MM.1S (cell line): ENCODE measurements at regions not wholly inside any gene's neighbourhood (a gene's known extent, or its start where the extent isn't known, plus 50 kb on each side); places are given as distances from the start of the nearest gene placed in this dataset.

ENCODE experiments used
- DNase-seq: peaks from one replicate; pipeline ENCODE4 v3.0.0-alpha.2; 2015
- H2AFZ ChIP-seq: fragments of 300-600 bp; sonication (generic); 2 replicates; pipeline ENCODE4 v1.6.0; 2016; ENCODE audit warnings: antibody characterized with exemption, low read length
- H3F3A ChIP-seq: fragments of 300-600 bp; sonication (generic); 2 replicates; pipeline ENCODE4 v1.6.1; 2016; ENCODE audit warnings: mild to moderate bottlenecking, antibody characterized with exemption, low read length, moderate library complexity, mixed read lengths; ENCODE audit not compliant: insufficient read depth
- H3K27ac ChIP-seq: fragments of 300-600 bp; sonication (generic); 2 replicates; pipeline ENCODE4 v1.5.1; 2016; ENCODE audit warnings: mild to moderate bottlenecking, low read length
- H3K27me3 ChIP-seq: fragments of 300-600 bp; sonication (generic); replicated peaks from 2 replicates; pipeline ENCODE4 v1.6.0; 2016; ENCODE audit warnings: low read length; ENCODE audit not compliant: insufficient read depth
- H3K36me3 ChIP-seq: fragments of 300-600 bp; sonication (generic); replicated peaks from 2 replicates; pipeline ENCODE4 v1.6.1; 2016; ENCODE audit warnings: mild to moderate bottlenecking, low read length, mixed read lengths; ENCODE audit not compliant: insufficient read depth
- H3K4me1 ChIP-seq: fragments of 300-600 bp; sonication (generic); 2 replicates; pipeline ENCODE4 v1.6.1; 2016; ENCODE audit warnings: low read length, mixed read lengths
- H3K4me2 ChIP-seq: fragments of 300-600 bp; sonication (generic); 2 replicates; pipeline ENCODE4 v1.6.0; 2016; ENCODE audit warnings: low read depth, low read length
- H3K4me3 ChIP-seq: fragments of 300-600 bp; sonication (generic); 2 replicates; pipeline ENCODE4 v1.5.1; 2016; ENCODE audit warnings: low read length, mixed read lengths
- H3K79me2 ChIP-seq: fragments of 300-600 bp; sonication (generic); 2 replicates; pipeline ENCODE4 v1.6.1; 2016; ENCODE audit warnings: mixed run types, low read length, mixed read lengths
- H3K9ac ChIP-seq: fragments of 300-600 bp; sonication (generic); 2 replicates; pipeline ENCODE4 v1.6.1; 2016; ENCODE audit warnings: low read length, mixed read lengths
- H3K9me2 ChIP-seq: fragments of 300-600 bp; sonication (generic); replicated peaks from 2 replicates; pipeline ENCODE4 v1.6.1; 2016; ENCODE audit warnings: mild to moderate bottlenecking, low read length, mixed read lengths; ENCODE audit not compliant: insufficient read depth
- H3K9me3 ChIP-seq: fragments of 300-600 bp; sonication (generic); replicated peaks from 2 replicates; pipeline ENCODE4 v1.6.1; 2016; ENCODE audit warnings: mild to moderate bottlenecking, low read length, mixed read lengths; ENCODE audit not compliant: insufficient read depth
- H4K20me1 ChIP-seq: fragments of 300-600 bp; sonication (generic); 2 replicates; pipeline ENCODE4 v1.6.1; 2016; ENCODE audit warnings: mild to moderate bottlenecking, low read length, moderate library complexity, mixed read lengths; ENCODE audit not compliant: insufficient read depth
- EZH2 ChIP-seq: fragments of 300-600 bp; sonication (generic); optimal IDR thresholded peaks from 2 replicates; pipeline ENCODE3; 2017; ENCODE audit warnings: low read depth, mild to moderate bottlenecking, antibody characterized with exemption, low read length, mixed read lengths
- EZH2phosphoT487 ChIP-seq: fragments of 300-600 bp; sonication (generic); IDR thresholded peaks from 2 replicates; pipeline ENCODE4 v1.6.1; 2018; ENCODE audit warnings: antibody characterized with exemption, low read length
- TF ChIP-seq, protein P1 (sequence below): fragments of 300-600 bp; sonication (generic); IDR thresholded peaks from 2 replicates; pipeline ENCODE4 v1.5.1; 2016; ENCODE audit warnings: antibody characterized with exemption, low read length, mixed read lengths

DNA sequence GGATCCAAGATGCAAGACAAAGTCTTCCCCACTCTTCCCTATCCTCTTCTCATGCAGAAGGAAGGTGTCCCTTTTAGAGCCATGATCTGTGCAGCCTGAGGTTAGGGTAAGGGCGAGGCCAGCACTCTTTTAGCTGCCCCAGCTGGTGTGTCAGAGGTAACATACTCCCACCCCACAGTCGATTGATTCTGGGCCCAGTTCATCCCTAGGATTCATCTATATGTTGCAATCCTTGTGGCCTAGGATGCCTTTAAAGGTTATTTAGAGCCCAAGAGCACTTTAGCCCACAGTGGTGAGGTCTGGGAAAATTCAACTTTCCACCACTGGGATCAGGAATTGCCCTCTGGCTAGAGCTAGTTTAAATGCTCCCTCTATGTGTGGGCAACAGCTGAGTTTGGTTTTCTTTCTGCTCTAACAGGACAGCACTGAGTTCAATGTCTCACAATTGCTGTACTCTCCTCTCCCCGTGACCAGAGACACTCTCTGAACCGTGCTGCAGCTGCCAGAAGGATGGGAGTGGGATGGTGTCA, 201.3 kb upstream of the SERP2 start:
- Histone ChIP-seq H3K9me2 (no peaks in the 10 kb centered on the region), H4K20me1 (no peaks in the 10 kb centered on the region), H3K9me3 (no peaks in the 10 kb centered on the region), H3K4me1 (no peaks in the 10 kb centered on the region), H3K79me2 (no peaks in the 10 kb centered on the region), H2AFZ (no peak overlapping the region), H3F3A (no peaks in the 10 kb centered on the region), H3K27ac (no peak overlapping the region), H3K4me3 (no peak overlapping the region), H3K4me2 (no peak overlapping the region), H3K27me3 (no peaks in the 10 kb centered on the region), H3K36me3 (no peaks in the 10 kb centered on the region), H3K9ac (no peak overlapping the region)
- DNase-seq: no peak
- TF ChIP-seq EZH2phosphoT487: no peak
- TF ChIP-seq EZH2: no peak
- TF ChIP-seq, protein P1, sequence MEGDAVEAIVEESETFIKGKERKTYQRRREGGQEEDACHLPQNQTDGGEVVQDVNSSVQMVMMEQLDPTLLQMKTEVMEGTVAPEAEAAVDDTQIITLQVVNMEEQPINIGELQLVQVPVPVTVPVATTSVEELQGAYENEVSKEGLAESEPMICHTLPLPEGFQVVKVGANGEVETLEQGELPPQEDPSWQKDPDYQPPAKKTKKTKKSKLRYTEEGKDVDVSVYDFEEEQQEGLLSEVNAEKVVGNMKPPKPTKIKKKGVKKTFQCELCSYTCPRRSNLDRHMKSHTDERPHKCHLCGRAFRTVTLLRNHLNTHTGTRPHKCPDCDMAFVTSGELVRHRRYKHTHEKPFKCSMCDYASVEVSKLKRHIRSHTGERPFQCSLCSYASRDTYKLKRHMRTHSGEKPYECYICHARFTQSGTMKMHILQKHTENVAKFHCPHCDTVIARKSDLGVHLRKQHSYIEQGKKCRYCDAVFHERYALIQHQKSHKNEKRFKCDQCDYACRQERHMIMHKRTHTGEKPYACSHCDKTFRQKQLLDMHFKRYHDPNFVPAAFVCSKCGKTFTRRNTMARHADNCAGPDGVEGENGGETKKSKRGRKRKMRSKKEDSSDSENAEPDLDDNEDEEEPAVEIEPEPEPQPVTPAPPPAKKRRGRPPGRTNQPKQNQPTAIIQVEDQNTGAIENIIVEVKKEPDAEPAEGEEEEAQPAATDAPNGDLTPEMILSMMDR: no peak

DNA sequence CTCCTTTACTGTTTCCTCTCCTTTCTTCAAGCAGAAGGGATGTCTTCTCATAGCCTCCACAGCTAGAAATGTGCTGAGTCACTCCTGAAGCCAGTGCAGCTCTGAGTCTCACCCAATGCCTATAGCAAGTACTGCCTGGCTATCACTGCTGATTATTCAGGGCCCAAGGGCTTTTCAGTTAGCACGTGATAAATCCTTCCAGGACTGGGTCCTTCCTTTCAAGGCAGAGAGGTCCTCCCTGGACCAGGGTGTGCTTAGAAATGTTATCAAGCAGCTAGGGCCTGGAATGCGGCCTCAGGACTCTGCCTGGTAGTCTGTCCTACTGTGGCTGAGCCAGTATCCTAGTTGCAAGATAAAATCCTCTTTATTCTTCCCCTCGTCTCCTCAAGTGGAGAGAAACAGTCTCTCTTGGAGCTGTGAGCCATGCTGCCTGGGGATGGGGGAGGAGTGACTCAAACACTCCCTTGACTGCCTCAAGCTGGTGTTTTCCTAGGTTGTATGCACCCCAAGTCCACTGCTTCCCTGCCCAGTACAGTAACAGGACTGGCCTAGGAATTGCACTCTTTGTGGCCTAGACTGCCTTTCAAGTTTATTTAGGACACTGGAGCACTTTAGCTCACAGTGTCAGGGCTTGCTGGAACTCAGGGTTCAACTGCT, 198.7 kb upstream of the SERP2 start:
- H3K4me1 ChIP-seq: no peaks in the 10 kb centered on the region
- no peak overlapping the region for H3K4me2 ChIP-seq
- no peaks in the 10 kb centered on the region for H4K20me1 ChIP-seq
- H3K9me3 ChIP-seq: no peaks in the 10 kb centered on the region
- no peaks in the 10 kb centered on the region for H3K27me3 ChIP-seq
- no peaks in the 10 kb centered on the region for H3K36me3 ChIP-seq
- no peaks in the 10 kb centered on the region for H3K9me2 ChIP-seq
- no peaks in the 10 kb centered on the region for H3F3A ChIP-seq
- H3K79me2 ChIP-seq: no peaks in the 10 kb centered on the region
- no peak overlapping the region for H3K4me3 ChIP-seq
- no peak for DNase-seq
- no peak overlapping the region for H3K27ac ChIP-seq
- no peak for TF ChIP-seq EZH2
- TF ChIP-seq, protein P1: no peak
- no peak overlapping the region for H2AFZ ChIP-seq
- no peak overlapping the region for H3K9ac ChIP-seq

DNA sequence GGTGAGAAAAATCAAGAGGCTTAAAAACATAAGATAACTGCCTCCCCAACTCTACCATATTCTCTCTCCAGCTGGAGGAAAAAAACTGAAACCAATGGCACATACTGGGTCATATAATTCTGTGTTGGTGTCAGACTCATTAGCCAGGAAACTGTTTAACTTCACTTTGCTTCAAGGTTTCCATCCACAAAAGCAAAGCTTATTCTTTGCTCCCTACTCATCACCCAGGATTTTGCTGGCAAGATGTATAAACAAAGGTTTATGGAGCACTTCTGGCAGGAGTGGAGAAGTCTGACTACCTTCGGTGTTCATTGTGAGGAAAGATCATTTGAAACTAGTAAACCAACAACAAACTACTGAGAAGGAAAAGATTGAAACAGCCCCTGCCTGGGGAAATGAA, 197.5 kb upstream of the SERP2 start:
- no peaks in the 10 kb centered on the region for H3K9me3 ChIP-seq
- no peak for DNase-seq
- no peaks in the 10 kb centered on the region for H3K9me2 ChIP-seq
- H3K4me3 ChIP-seq: no peak overlapping the region
- no peak overlapping the region for H3K9ac ChIP-seq
- H3K4me2 ChIP-seq: no peak overlapping the region
- H3F3A ChIP-seq: no peaks in the 10 kb centered on the region
- no peaks in the 10 kb centered on the region for H3K79me2 ChIP-seq
- H3K4me1 ChIP-seq: no peaks in the 10 kb centered on the region
- no peak overlapping the region for H3K27ac ChIP-seq
- H3K27me3 ChIP-seq: no peaks in the 10 kb centered on the region
- no peaks in the 10 kb centered on the region for H3K36me3 ChIP-seq
- TF ChIP-seq EZH2phosphoT487 (no peak), EZH2 (no peak)
- TF ChIP-seq, protein P1: no peak
- H4K20me1 ChIP-seq: no peaks in the 10 kb centered on the region
- H2AFZ ChIP-seq: no peak overlapping the region
